Breast epithelium (tissue), 4 donors: ENCODE measurements at regions not wholly inside any gene's neighbourhood (a gene's known extent, or its start where the extent isn't known, plus 50 kb on each side); places are given as distances from the start of the nearest gene placed in this dataset.

Experiments
- DNase-seq, 2 donors: peaks; one replicate each; pipeline ENCODE4 v3.0.0-alpha.2; 2019; ENCODE audit warnings: low spot score in 2 of 2
- H3K27ac ChIP-seq, 2 donors: fragments of 200-600 bp; sonication (generic) in 1 of 2; one replicate each; pipeline ENCODE4 v1.5.1; 2016 to 2019; ENCODE audit warnings: mild to moderate bottlenecking in 1 of 2
- H3K27me3 ChIP-seq, 2 donors: fragments of 200-600 bp; sonication (generic) in 1 of 2; one replicate each; pipeline versions ENCODE4 v1.5.1 to v1.6.0; 2017 to 2019; ENCODE audit warnings: control low read depth in 1 of 2, mild to moderate bottlenecking in 1 of 2
- H3K36me3 ChIP-seq: fragments of 200-600 bp; one replicate; pipeline ENCODE4 v1.5.1; 2019
- H3K4me1 ChIP-seq, 2 donors: fragments of 200-600 bp; sonication (generic); one replicate each; pipeline ENCODE4 v1.5.1; 2016 to 2019; ENCODE audit warnings: control low read depth in 1 of 2
- H3K4me3 ChIP-seq, 3 donors: fragments of 200-600 bp; sonication (generic); 1 replicate in 2 of 3; 2 replicates in 1 of 3; pipeline ENCODE4 v1.5.1; 2016 to 2019; ENCODE audit warnings: mild to moderate bottlenecking in 3 of 3, moderate library complexity in 2 of 3
- H3K9me3 ChIP-seq, 2 donors: fragments of 200-600 bp; sonication (generic) in 1 of 2; one replicate each; pipeline ENCODE4 v1.5.1; 2016 to 2019; ENCODE audit warnings: control low read depth in 1 of 2
- CTCF ChIP-seq, 3 donors: fragments of 450-650 bp; IDR thresholded peaks; one replicate each; pipeline ENCODE4 v1.5.1; 2016 to 2017; ENCODE audit warnings: antibody characterized with exemption in 3 of 3, mild to moderate bottlenecking in 3 of 3, moderate library complexity in 3 of 3
- POLR2A ChIP-seq: fragments of 450-650 bp; IDR thresholded peaks from one replicate; pipeline ENCODE4 v1.6.1; 2016; ENCODE audit warnings: antibody characterized with exemption, mild to moderate bottlenecking, moderate library complexity
- POLR2AphosphoS5 ChIP-seq, 3 donors: sonication (generic); formaldehyde crosslinking; IDR thresholded peaks; one replicate each; pipeline ENCODE4 v1.6.1; 2017; ENCODE audit warnings: antibody characterized with exemption in 3 of 3
- intact Hi-C: fragments of 100-400 bp; cut with DNase I; formaldehyde crosslinking; loops from one replicate; pipeline ENCODE4 v1.15.1; 2023; ENCODE audit warnings: low total_unique reads

- Histone ChIP-seq H3K27me3 (no peaks in the 10 kb centered on the region), H3K4me1 (peaks cover 0 to 3% of the 10 kb centered on the region in 2 donors), H3K9me3 (no peaks in the 10 kb centered on the region), H3K27ac (no peak overlapping the region), H3K4me3 (no peak overlapping the region), H3K36me3 (no peaks in the 10 kb centered on the region)
- TF ChIP-seq POLR2AphosphoS5 (IDR thresholded peaks at IDR 0.05) (no peak), POLR2A (no peak), CTCF (IDR thresholded peaks at IDR 0.05) (no peak)
- intact Hi-C loops: no loop called here
- no peak for DNase-seq
These were observed 275.9 kb upstream of the HS6ST1 start for GRCh38 chr2:128594651-128594910.

GRCh38 chr2:128594953-128595677 lies 276.4 kb upstream of the HS6ST1 start:
- no peak for DNase-seq
- intact Hi-C loops: no loop called here

GRCh38 chr2:128595763-128596395 lies 277.2 kb upstream of the HS6ST1 start:
- no peaks in the 10 kb centered on the region for H3K36me3 ChIP-seq
- peaks cover 0 to 3% of the 10 kb centered on the region in 2 donors for H3K4me1 ChIP-seq
- TF ChIP-seq CTCF (IDR thresholded peaks at IDR 0.05) (no peak), POLR2AphosphoS5 (IDR thresholded peaks at IDR 0.05) (no peak), POLR2A (no peak)
- no peaks in the 10 kb centered on the region for H3K27me3 ChIP-seq
- no peak overlapping the region for H3K4me3 ChIP-seq
- DNase-seq: no peak
- intact Hi-C loops: no loop called here
- no peak overlapping the region for H3K27ac ChIP-seq
- H3K9me3 ChIP-seq: no peaks in the 10 kb centered on the region

More at GRCh38 chr2:128594953-128595677, 276.4 kb upstream of the HS6ST1 start:
- no peak overlapping the region for H3K27ac ChIP-seq
- no peak overlapping the region for H3K4me3 ChIP-seq
- no peaks in the 10 kb centered on the region for H3K36me3 ChIP-seq
- no peaks in the 10 kb centered on the region for H3K27me3 ChIP-seq
- TF ChIP-seq POLR2A (no peak), CTCF (IDR thresholded peaks at IDR 0.05) (no peak)
- H3K4me1 ChIP-seq: peaks cover 0 to 3% of the 10 kb centered on the region in 2 donors
- no peaks in the 10 kb centered on the region for H3K9me3 ChIP-seq

GRCh38 chr2:128596396-128597120 lies 277.9 kb upstream of the HS6ST1 start:
- Histone ChIP-seq H3K4me1 (peaks cover 0 to 2% of the 10 kb centered on the region in 2 donors), H3K27me3 (no peaks in the 10 kb centered on the region), H3K4me3 (no peak overlapping the region), H3K27ac (no peak overlapping the region), H3K9me3 (no peaks in the 10 kb centered on the region), H3K36me3 (no peaks in the 10 kb centered on the region)
- no peak for DNase-seq
- intact Hi-C loops: no loop called here
- no peak for TF ChIP-seq CTCF (IDR thresholded peaks at IDR 0.05)
- TF ChIP-seq POLR2A: no peak
- no peak for TF ChIP-seq POLR2AphosphoS5 (IDR thresholded peaks at IDR 0.05)
